OCI-LY1 (cell line): ENCODE measurements at regions not wholly inside any gene's neighbourhood (a gene's known extent, or its start where the extent isn't known, plus 50 kb on each side); places are given as distances from the start of the nearest gene placed in this dataset.

ENCODE experiments used
- EZH2 ChIP-seq: fragments of 200-600 bp; sonication (generic), shearing (Covaris generic); IDR thresholded peaks from 2 replicates; pipeline ENCODE4 v1.8.0; 2017; ENCODE audit warnings: borderline replicate concordance, mixed run types, mild to moderate bottlenecking, antibody characterized with exemption, low read length, moderate library complexity, mixed read lengths
- TF ChIP-seq, protein P1 (sequence below): fragments of 200-600 bp; sonication (generic), shearing (Covaris generic); IDR thresholded peaks from 2 replicates; pipeline ENCODE4 v1.5.1; 2017; ENCODE audit warnings: mild to moderate bottlenecking, antibody characterized with exemption, low read length, moderate library complexity, mixed read lengths

DNA sequence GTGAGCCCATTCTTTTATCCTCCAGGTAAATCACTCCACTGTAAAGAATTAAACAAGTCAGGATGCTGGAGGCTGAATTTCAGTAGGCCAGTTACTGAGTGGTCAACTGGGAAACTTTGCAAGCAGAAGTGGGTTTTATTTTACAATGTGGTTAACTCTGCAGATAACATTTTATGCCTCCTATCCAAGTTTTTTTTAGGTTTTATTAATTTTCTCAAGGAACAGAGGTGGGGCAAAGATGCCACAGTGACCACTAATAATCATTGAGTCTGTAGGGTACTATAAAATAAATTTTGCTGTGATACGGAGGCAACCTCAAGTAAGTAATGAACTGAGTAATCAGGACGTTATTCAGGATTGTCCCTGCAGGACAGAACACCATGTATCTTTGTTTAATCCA lies 599.9 kb downstream of the METTL15 start:
- TF ChIP-seq EZH2: no peak
- TF ChIP-seq, protein P1, sequence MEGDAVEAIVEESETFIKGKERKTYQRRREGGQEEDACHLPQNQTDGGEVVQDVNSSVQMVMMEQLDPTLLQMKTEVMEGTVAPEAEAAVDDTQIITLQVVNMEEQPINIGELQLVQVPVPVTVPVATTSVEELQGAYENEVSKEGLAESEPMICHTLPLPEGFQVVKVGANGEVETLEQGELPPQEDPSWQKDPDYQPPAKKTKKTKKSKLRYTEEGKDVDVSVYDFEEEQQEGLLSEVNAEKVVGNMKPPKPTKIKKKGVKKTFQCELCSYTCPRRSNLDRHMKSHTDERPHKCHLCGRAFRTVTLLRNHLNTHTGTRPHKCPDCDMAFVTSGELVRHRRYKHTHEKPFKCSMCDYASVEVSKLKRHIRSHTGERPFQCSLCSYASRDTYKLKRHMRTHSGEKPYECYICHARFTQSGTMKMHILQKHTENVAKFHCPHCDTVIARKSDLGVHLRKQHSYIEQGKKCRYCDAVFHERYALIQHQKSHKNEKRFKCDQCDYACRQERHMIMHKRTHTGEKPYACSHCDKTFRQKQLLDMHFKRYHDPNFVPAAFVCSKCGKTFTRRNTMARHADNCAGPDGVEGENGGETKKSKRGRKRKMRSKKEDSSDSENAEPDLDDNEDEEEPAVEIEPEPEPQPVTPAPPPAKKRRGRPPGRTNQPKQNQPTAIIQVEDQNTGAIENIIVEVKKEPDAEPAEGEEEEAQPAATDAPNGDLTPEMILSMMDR: no peak
